M059J (cell line): ENCODE measurements at regions not wholly inside any gene's neighbourhood (a gene's known extent, or its start where the extent isn't known, plus 50 kb on each side); places are given as distances from the start of the nearest gene placed in this dataset.
A peak's percentile ranks its signal among the peaks of the same experiment; 100 is the strongest.

Source experiments
- DNase-seq: peaks from one replicate; pipeline ENCODE4 v3.0.0-alpha.2; 2012; ENCODE audit warnings: low read depth

GRCh38 chr5:174235221-174236011 is 189.9 kb downstream of the NSG2 start:
- DNase-seq: peak; percentile 32

GRCh38 chr5:174236070-174236469 is 190.6 kb downstream of the NSG2 start:
- DNase-seq: no peak

GRCh38 chr5:174239718-174240117 is 194.2 kb downstream of the NSG2 start:
- no peak for DNase-seq

GRCh38 chr5:174242573-174242972 is 197.1 kb downstream of the NSG2 start:
- no peak for DNase-seq

GRCh38 chr5:174243904-174244303 is 198.4 kb downstream of the NSG2 start:
- no peak for DNase-seq

GRCh38 chr5:174245516-174246075 is 200.1 kb downstream of the NSG2 start:
- DNase-seq: no peak

- DNase-seq: no peak
Measured at GRCh38 chr5:174246743-174247142, 201.2 kb downstream of the NSG2 start.

GRCh38 chr5:174247301-174247700 is 201.8 kb downstream of the NSG2 start:
- no peak for DNase-seq

- DNase-seq: no peak
Measured at GRCh38 chr5:174251305-174252000, 205.9 kb downstream of the NSG2 start.

GRCh38 chr5:174252121-174252520 is 206.6 kb downstream of the NSG2 start:
- no peak for DNase-seq

GRCh38 chr5:174259696-174260420 is 214.4 kb downstream of the NSG2 start:
- no peak for DNase-seq

GRCh38 chr5:174271316-174271715 is 225.8 kb downstream of the NSG2 start:
- DNase-seq: no peak

- no peak for DNase-seq
Measured at GRCh38 chr5:174272671-174273070, 227.2 kb downstream of the NSG2 start.

GRCh38 chr5:174273325-174273724 is 227.8 kb downstream of the NSG2 start:
- no peak for DNase-seq

GRCh38 chr5:174275959-174276358 is 230.5 kb downstream of the NSG2 start:
- no peak for DNase-seq

GRCh38 chr5:174281089-174281760 is 235.7 kb downstream of the NSG2 start:
- DNase-seq: no peak

- no peak for DNase-seq
Measured at GRCh38 chr5:174281855-174282254, 236.3 kb downstream of the NSG2 start.

GRCh38 chr5:174282391-174282790 is 236.9 kb downstream of the NSG2 start:
- DNase-seq: no peak

- DNase-seq: no peak
Measured at GRCh38 chr5:174283211-174284005, 237.9 kb downstream of the NSG2 start.

- no peak for DNase-seq
Measured at GRCh38 chr5:174284873-174285272, 239.4 kb downstream of the NSG2 start.

- DNase-seq: no peak
Measured at GRCh38 chr5:174287761-174288160, 242.3 kb downstream of the NSG2 start.
